ENCODE measurements at regions not wholly inside any gene's neighbourhood (a gene's known extent, or its start where the extent isn't known, plus 50 kb on each side); places are given as distances from the start of the nearest gene placed in this dataset.
"Not testable (repeated sequence)": the region's sequence is repeated elsewhere in the genome, so short reads cannot be mapped to it uniquely, and the experiment has no call there.

- H3K27ac ChIP-seq (ENCODE audit: low read length); H3K36me3 ChIP-seq (ENCODE audit: insufficient read depth, low read depth, low read length); H3K27me3 ChIP-seq (ENCODE audit: insufficient read depth, low read length); H3K9me3 ChIP-seq (ENCODE audit: insufficient read depth, low read depth, low read length); H3K9ac ChIP-seq (ENCODE audit: low read depth, low read length); H3K4me3 ChIP-seq (ENCODE audit: low read length); H3K4me1 ChIP-seq (ENCODE audit: insufficient read depth, low read length): not testable (repeated sequence)
Observed at GRCh38 chr21:25531538-25532250, 75.6 kb downstream of the MRPL39 start.

GRCh38 chr21:25528515-25528914, 78.8 kb downstream of the MRPL39 start:
- Histone ChIP-seq H3K9me3 (ENCODE audit: insufficient read depth, low read depth, low read length) (no peaks in the 10 kb centered on the region), H3K27me3 (ENCODE audit: insufficient read depth, low read length) (no peaks in the 10 kb centered on the region), H3K27ac (ENCODE audit: low read length) (no peak overlapping the region), H3K9ac (ENCODE audit: low read depth, low read length) (no peak overlapping the region), H3K4me3 (ENCODE audit: low read length) (no peak overlapping the region), H3K36me3 (ENCODE audit: insufficient read depth, low read depth, low read length) (no peaks in the 10 kb centered on the region), H3K4me1 (ENCODE audit: insufficient read depth, low read length) (no peaks in the 10 kb centered on the region)

- H3K9me3 ChIP-seq (ENCODE audit: insufficient read depth, low read depth, low read length), result no peaks in the 10 kb centered on the region
- no peak overlapping the region for H3K9ac ChIP-seq (ENCODE audit: low read depth, low read length)
- 0 out of 2 replicates have a peak overlapping the region, but pooled peaks have one; percentile 16 for H3K4me3 ChIP-seq (ENCODE audit: low read length)
- H3K27ac ChIP-seq (ENCODE audit: low read length), result no peak overlapping the region
- H3K27me3 ChIP-seq (ENCODE audit: insufficient read depth, low read length), result no peaks in the 10 kb centered on the region
- H3K4me1 ChIP-seq (ENCODE audit: insufficient read depth, low read length), result peaks cover 4% of the 10 kb centered on the region; the same call in 1 of the 2 replicates
- H3K36me3 ChIP-seq (ENCODE audit: insufficient read depth, low read depth, low read length), result no peaks in the 10 kb centered on the region
Observed at GRCh38 chr21:25518491-25518911, 88.8 kb downstream of the MRPL39 start.

- Histone ChIP-seq H3K4me1 (ENCODE audit: insufficient read depth, low read length) (peaks cover 4% of the 10 kb centered on the region; the same call in 1 of the 2 replicates), H3K36me3 (ENCODE audit: insufficient read depth, low read depth, low read length) (no peaks in the 10 kb centered on the region), H3K9me3 (ENCODE audit: insufficient read depth, low read depth, low read length) (no peaks in the 10 kb centered on the region), H3K27ac (ENCODE audit: low read length) (no peak overlapping the region), H3K27me3 (ENCODE audit: insufficient read depth, low read length) (no peaks in the 10 kb centered on the region), H3K4me3 (ENCODE audit: low read length) (no peak overlapping the region), H3K9ac (ENCODE audit: low read depth, low read length) (no peak overlapping the region)
Observed at GRCh38 chr21:25515484-25516405, 91.5 kb downstream of the MRPL39 start.

GRCh38 chr21:25513810-25514209, 93.5 kb downstream of the MRPL39 start:
- Histone ChIP-seq H3K4me3 (ENCODE audit: low read length) (no peak overlapping the region), H3K9ac (ENCODE audit: low read depth, low read length) (no peak overlapping the region), H3K27ac (ENCODE audit: low read length) (no peak overlapping the region), H3K27me3 (ENCODE audit: insufficient read depth, low read length) (no peaks in the 10 kb centered on the region), H3K9me3 (ENCODE audit: insufficient read depth, low read depth, low read length) (no peaks in the 10 kb centered on the region), H3K36me3 (ENCODE audit: insufficient read depth, low read depth, low read length) (no peaks in the 10 kb centered on the region), H3K4me1 (ENCODE audit: insufficient read depth, low read length) (peaks cover 4% of the 10 kb centered on the region; the same call in 1 of the 2 replicates)

GRCh38 chr21:25512095-25513081, 94.9 kb downstream of the MRPL39 start:
- no peak overlapping the region for H3K9ac ChIP-seq (ENCODE audit: low read depth, low read length)
- H3K27me3 ChIP-seq (ENCODE audit: insufficient read depth, low read length), result no peaks in the 10 kb centered on the region
- no peaks in the 10 kb centered on the region for H3K4me1 ChIP-seq (ENCODE audit: insufficient read depth, low read length)

GRCh38 chr21:25509862-25510261, 97.4 kb downstream of the MRPL39 start:
- no peak overlapping the region for H3K27ac ChIP-seq (ENCODE audit: low read length)
- H3K4me1 ChIP-seq (ENCODE audit: insufficient read depth, low read length), result no peaks in the 10 kb centered on the region
- H3K9me3 ChIP-seq (ENCODE audit: insufficient read depth, low read depth, low read length), result no peaks in the 10 kb centered on the region
- H3K9ac ChIP-seq (ENCODE audit: low read depth, low read length), result no peak overlapping the region
- H3K27me3 ChIP-seq (ENCODE audit: insufficient read depth, low read length), result no peaks in the 10 kb centered on the region
- H3K36me3 ChIP-seq (ENCODE audit: insufficient read depth, low read depth, low read length), result no peaks in the 10 kb centered on the region
- no peak overlapping the region for H3K4me3 ChIP-seq (ENCODE audit: low read length)

More at GRCh38 chr21:25512095-25513081, 94.9 kb downstream of the MRPL39 start:
- no peak overlapping the region for H3K4me3 ChIP-seq (ENCODE audit: low read length)
- no peaks in the 10 kb centered on the region for H3K9me3 ChIP-seq (ENCODE audit: insufficient read depth, low read depth, low read length)
- no peak overlapping the region for H3K27ac ChIP-seq (ENCODE audit: low read length)
- H3K36me3 ChIP-seq (ENCODE audit: insufficient read depth, low read depth, low read length), result no peaks in the 10 kb centered on the region

GRCh38 chr21:25508364-25508763, 98.9 kb downstream of the MRPL39 start:
- Histone ChIP-seq H3K4me3 (ENCODE audit: low read length) (no peak overlapping the region), H3K4me1 (ENCODE audit: insufficient read depth, low read length) (no peaks in the 10 kb centered on the region), H3K9ac (ENCODE audit: low read depth, low read length) (no peak overlapping the region), H3K9me3 (ENCODE audit: insufficient read depth, low read depth, low read length) (no peaks in the 10 kb centered on the region), H3K27me3 (ENCODE audit: insufficient read depth, low read length) (no peaks in the 10 kb centered on the region), H3K36me3 (ENCODE audit: insufficient read depth, low read depth, low read length) (no peaks in the 10 kb centered on the region), H3K27ac (ENCODE audit: low read length) (no peak overlapping the region)

GRCh38 chr21:25507522-25507921, 99.8 kb downstream of the MRPL39 start:
- Histone ChIP-seq H3K27ac (ENCODE audit: low read length) (no peak overlapping the region), H3K36me3 (ENCODE audit: insufficient read depth, low read depth, low read length) (no peaks in the 10 kb centered on the region), H3K4me3 (ENCODE audit: low read length) (no peak overlapping the region), H3K27me3 (ENCODE audit: insufficient read depth, low read length) (no peaks in the 10 kb centered on the region), H3K9ac (ENCODE audit: low read depth, low read length) (no peak overlapping the region), H3K4me1 (ENCODE audit: insufficient read depth, low read length) (no peaks in the 10 kb centered on the region), H3K9me3 (ENCODE audit: insufficient read depth, low read depth, low read length) (no peaks in the 10 kb centered on the region)

GRCh38 chr21:25506887-25507286, 100.4 kb downstream of the MRPL39 start:
- Histone ChIP-seq H3K27ac (ENCODE audit: low read length) (no peak overlapping the region), H3K4me1 (ENCODE audit: insufficient read depth, low read length) (no peaks in the 10 kb centered on the region), H3K9ac (ENCODE audit: low read depth, low read length) (no peak overlapping the region), H3K36me3 (ENCODE audit: insufficient read depth, low read depth, low read length) (no peaks in the 10 kb centered on the region), H3K4me3 (ENCODE audit: low read length) (no peak overlapping the region), H3K9me3 (ENCODE audit: insufficient read depth, low read depth, low read length) (no peaks in the 10 kb centered on the region), H3K27me3 (ENCODE audit: insufficient read depth, low read length) (no peaks in the 10 kb centered on the region)

- H3K27ac ChIP-seq (ENCODE audit: low read length), result no peak overlapping the region
- no peaks in the 10 kb centered on the region for H3K36me3 ChIP-seq (ENCODE audit: insufficient read depth, low read depth, low read length)
- no peak overlapping the region for H3K9ac ChIP-seq (ENCODE audit: low read depth, low read length)
- no peaks in the 10 kb centered on the region for H3K27me3 ChIP-seq (ENCODE audit: insufficient read depth, low read length)
- H3K9me3 ChIP-seq (ENCODE audit: insufficient read depth, low read depth, low read length), result no peaks in the 10 kb centered on the region
- no peak overlapping the region for H3K4me3 ChIP-seq (ENCODE audit: low read length)
- no peaks in the 10 kb centered on the region for H3K4me1 ChIP-seq (ENCODE audit: insufficient read depth, low read length)
Observed at GRCh38 chr21:25506261-25506660, 101.0 kb downstream of the MRPL39 start.
